ENCODE measurements at regions not wholly inside any gene's neighbourhood (a gene's known extent, or its start where the extent isn't known, plus 50 kb on each side); places are given as distances from the start of the nearest gene placed in this dataset.

- H3K27ac ChIP-seq, result no peak overlapping the region
- no peak for TF ChIP-seq CTCF (conservative IDR thresholded peaks at IDR 0.05)
These were observed 167.3 kb downstream of the HRH4 start for GRCh38 chr18:24627644-24628315.

GRCh38 chr18:24628326-24628725, 167.9 kb downstream of the HRH4 start:
- no peak for TF ChIP-seq CTCF (conservative IDR thresholded peaks at IDR 0.05)
- H3K27ac ChIP-seq, result no peak overlapping the region

- TF ChIP-seq CTCF (conservative IDR thresholded peaks at IDR 0.05), result no peak
- no peak overlapping the region for H3K27ac ChIP-seq
These were observed 169.5 kb downstream of the HRH4 start for GRCh38 chr18:24629921-24630320.

GRCh38 chr18:24630346-24630880, 170.0 kb downstream of the HRH4 start:
- TF ChIP-seq CTCF (conservative IDR thresholded peaks at IDR 0.05), result no peak
- no peak overlapping the region for H3K27ac ChIP-seq

GRCh38 chr18:24631243-24632025, 171.0 kb downstream of the HRH4 start:
- no peak overlapping the region for H3K27ac ChIP-seq
- TF ChIP-seq CTCF (conservative IDR thresholded peaks at IDR 0.05), result no peak

GRCh38 chr18:24632158-24632988, 171.9 kb downstream of the HRH4 start:
- H3K27ac ChIP-seq, result no peak overlapping the region
- TF ChIP-seq CTCF (conservative IDR thresholded peaks at IDR 0.05), result no peak

- no peak for TF ChIP-seq CTCF (conservative IDR thresholded peaks at IDR 0.05)
- H3K27ac ChIP-seq, result no peak overlapping the region
These were observed 172.7 kb downstream of the HRH4 start for GRCh38 chr18:24633121-24633520.
